ENCODE measurements at regions not wholly inside any gene's neighbourhood (a gene's known extent, or its start where the extent isn't known, plus 50 kb on each side); places are given as distances from the start of the nearest gene placed in this dataset.

GRCh38 chr3:117624424-117624823 lies 914.8 kb downstream of the TUSC7 start:
- H3K27me3 ChIP-seq (ENCODE audit: control insufficient read depth in 1 of 2, insufficient read depth in 2 of 2, low read length in 2 of 2), result no peaks in the 10 kb centered on the region
- Mint-ChIP-seq H3K36me3 (ENCODE audit: low read depth) (no peaks in the 10 kb centered on the region), H3K4me3 (no peak overlapping the region), H3K4me1 (ENCODE audit: low read depth) (no peaks in the 10 kb centered on the region), H3K27me3 (no peaks in the 10 kb centered on the region), H3K27ac (no peak overlapping the region), H3K9me3 (peaks cover 2% of the 10 kb centered on the region)
- H3K9me3 ChIP-seq (ENCODE audit: control insufficient read depth in 1 of 2, insufficient read depth in 1 of 2, low read length in 2 of 2), result no peaks in the 10 kb centered on the region
- intact Hi-C loops (cut with DNase I, micrococcal nuclease), result no loop called here
- ChIA-PET POLR2A (no interaction called here), CTCF (no interaction called here)
- no peak overlapping the region for H3K4me3 ChIP-seq (ENCODE audit: low read length)
- H3K4me1 ChIP-seq (ENCODE audit: insufficient read depth, low read length), result no peaks in the 10 kb centered on the region
- no peaks in the 10 kb centered on the region for H3K36me3 ChIP-seq (ENCODE audit: insufficient read depth, low read length)
- TF ChIP-seq CTCF (IDR thresholded peaks at IDR 0.05), result no peak
- ATAC-seq (ENCODE audit: poor library complexity), result no peak
- no peak for DNase-seq
- H3K27ac ChIP-seq (ENCODE audit: low read depth in 1 of 2, low read length in 2 of 2), result no peak overlapping the region

GRCh38 chr3:117625174-117625573 lies 915.6 kb downstream of the TUSC7 start:
- intact Hi-C loops (cut with DNase I, micrococcal nuclease), result no loop called here
- Histone ChIP-seq H3K36me3 (ENCODE audit: insufficient read depth, low read length) (no peaks in the 10 kb centered on the region), H3K4me3 (ENCODE audit: low read length) (no peak overlapping the region), H3K4me1 (ENCODE audit: insufficient read depth, low read length) (no peaks in the 10 kb centered on the region), H3K27me3 (ENCODE audit: control insufficient read depth in 1 of 2, insufficient read depth in 2 of 2, low read length in 2 of 2) (no peaks in the 10 kb centered on the region), H3K9me3 (ENCODE audit: control insufficient read depth in 1 of 2, insufficient read depth in 1 of 2, low read length in 2 of 2) (no peaks in the 10 kb centered on the region), H3K27ac (ENCODE audit: low read depth in 1 of 2, low read length in 2 of 2) (no peak overlapping the region)
- ChIA-PET CTCF (no interaction called here), POLR2A (no interaction called here)
- H3K4me1 Mint-ChIP-seq (ENCODE audit: low read depth), result no peaks in the 10 kb centered on the region
- DNase-seq, result no peak
- no peak for ATAC-seq (ENCODE audit: poor library complexity)
- no peaks in the 10 kb centered on the region for H3K36me3 Mint-ChIP-seq (ENCODE audit: low read depth)
- H3K4me3 Mint-ChIP-seq, result no peak overlapping the region
- H3K27me3 Mint-ChIP-seq, result no peaks in the 10 kb centered on the region
- no peak overlapping the region for H3K27ac Mint-ChIP-seq
- no peak for TF ChIP-seq CTCF (IDR thresholded peaks at IDR 0.05)
- H3K9me3 Mint-ChIP-seq, result peaks cover 2% of the 10 kb centered on the region

- H3K27ac Mint-ChIP-seq, result no peak overlapping the region
- Histone ChIP-seq H3K27ac (ENCODE audit: low read depth in 1 of 2, low read length in 2 of 2) (no peak overlapping the region), H3K4me1 (ENCODE audit: insufficient read depth, low read length) (no peaks in the 10 kb centered on the region), H3K4me3 (ENCODE audit: low read length) (no peak overlapping the region), H3K27me3 (ENCODE audit: control insufficient read depth in 1 of 2, insufficient read depth in 2 of 2, low read length in 2 of 2) (no peaks in the 10 kb centered on the region), H3K9me3 (ENCODE audit: control insufficient read depth in 1 of 2, insufficient read depth in 1 of 2, low read length in 2 of 2) (no peaks in the 10 kb centered on the region), H3K36me3 (ENCODE audit: insufficient read depth, low read length) (no peaks in the 10 kb centered on the region)
- no peaks in the 10 kb centered on the region for H3K4me1 Mint-ChIP-seq (ENCODE audit: low read depth)
- no peak for ATAC-seq (ENCODE audit: poor library complexity)
- TF ChIP-seq CTCF (IDR thresholded peaks at IDR 0.05), result no peak
- no peaks in the 10 kb centered on the region for H3K36me3 Mint-ChIP-seq (ENCODE audit: low read depth)
- ChIA-PET POLR2A (no interaction called here), CTCF (no interaction called here)
- no peak for DNase-seq
- peaks cover 2% of the 10 kb centered on the region for H3K9me3 Mint-ChIP-seq
- H3K27me3 Mint-ChIP-seq, result no peaks in the 10 kb centered on the region
- intact Hi-C loops (cut with DNase I, micrococcal nuclease), result no loop called here
- no peak overlapping the region for H3K4me3 Mint-ChIP-seq
Measured at GRCh38 chr3:117626577-117626976, 917.0 kb downstream of the TUSC7 start.

Data from CD4-positive, alpha-beta T cell (primary cell).